ENCODE measurements at regions not wholly inside any gene's neighbourhood (a gene's known extent, or its start where the extent isn't known, plus 50 kb on each side); places are given as distances from the start of the nearest gene placed in this dataset.
"Not testable (repeated sequence)": the region's sequence is repeated elsewhere in the genome, so short reads cannot be mapped to it uniquely, and the experiment has no call there.

- no peak for DNase-seq (ENCODE audit: low read depth)
Observed at GRCh38 chr4:112023402-112023950, 121.8 kb upstream of the FAM241A start.

GRCh38 chr4:112026058-112026457 is 119.2 kb upstream of the FAM241A start:
- no peak for DNase-seq (ENCODE audit: low read depth)

- peak; percentile 50 for DNase-seq (ENCODE audit: low read depth)
Observed at GRCh38 chr4:112029771-112030171, 115.5 kb upstream of the FAM241A start.

GRCh38 chr4:112031712-112032328 is 113.4 kb upstream of the FAM241A start:
- DNase-seq (ENCODE audit: low read depth): peak; percentile 77

- peak; percentile 13 for DNase-seq (ENCODE audit: low read depth)
Observed at GRCh38 chr4:112036886-112037285, 108.4 kb upstream of the FAM241A start.

GRCh38 chr4:112038861-112039260 is 106.4 kb upstream of the FAM241A start:
- peak; percentile 66 for DNase-seq (ENCODE audit: low read depth)

- DNase-seq (ENCODE audit: low read depth): not testable (repeated sequence)
Observed at GRCh38 chr4:112049119-112049518, 96.1 kb upstream of the FAM241A start.

GRCh38 chr4:112053825-112054350 is 91.4 kb upstream of the FAM241A start:
- DNase-seq (ENCODE audit: low read depth): no peak

GRCh38 chr4:112055100-112055499 is 90.2 kb upstream of the FAM241A start:
- DNase-seq (ENCODE audit: low read depth): no peak

GRCh38 chr4:112057470-112057869 is 87.8 kb upstream of the FAM241A start:
- no peak for DNase-seq (ENCODE audit: low read depth)

- peak; percentile 71 for DNase-seq (ENCODE audit: low read depth)
Observed at GRCh38 chr4:112058433-112058832, 86.8 kb upstream of the FAM241A start.

GRCh38 chr4:112060212-112060611 is 85.0 kb upstream of the FAM241A start:
- peak; percentile 71 for DNase-seq (ENCODE audit: low read depth)

GRCh38 chr4:112061207-112061817 is 83.9 kb upstream of the FAM241A start:
- no peak for DNase-seq (ENCODE audit: low read depth)

GRCh38 chr4:112063260-112063659 is 82.0 kb upstream of the FAM241A start:
- peak; percentile 53 for DNase-seq (ENCODE audit: low read depth)

GRCh38 chr4:112069110-112069509 is 76.1 kb upstream of the FAM241A start:
- DNase-seq (ENCODE audit: low read depth): peak; percentile 37

- DNase-seq (ENCODE audit: low read depth): no peak
Observed at GRCh38 chr4:112073181-112073580, 72.1 kb upstream of the FAM241A start.

GRCh38 chr4:112075129-112075753 is 70.0 kb upstream of the FAM241A start:
- peak; percentile 77 for DNase-seq (ENCODE audit: low read depth)

GRCh38 chr4:112075906-112076305 is 69.3 kb upstream of the FAM241A start:
- no peak for DNase-seq (ENCODE audit: low read depth)

GRCh38 chr4:112076919-112077608 is 68.2 kb upstream of the FAM241A start:
- no peak for DNase-seq (ENCODE audit: low read depth)

- DNase-seq (ENCODE audit: low read depth): no peak
Observed at GRCh38 chr4:112077743-112078142, 67.5 kb upstream of the FAM241A start.

- DNase-seq (ENCODE audit: low read depth): peak; percentile 96
Observed at GRCh38 chr4:112082954-112083586, 62.2 kb upstream of the FAM241A start.

Data from ELR (cell line).